ENCODE measurements at regions not wholly inside any gene's neighbourhood (a gene's known extent, or its start where the extent isn't known, plus 50 kb on each side); places are given as distances from the start of the nearest gene placed in this dataset.

- TF ChIP-seq, protein P1, sequence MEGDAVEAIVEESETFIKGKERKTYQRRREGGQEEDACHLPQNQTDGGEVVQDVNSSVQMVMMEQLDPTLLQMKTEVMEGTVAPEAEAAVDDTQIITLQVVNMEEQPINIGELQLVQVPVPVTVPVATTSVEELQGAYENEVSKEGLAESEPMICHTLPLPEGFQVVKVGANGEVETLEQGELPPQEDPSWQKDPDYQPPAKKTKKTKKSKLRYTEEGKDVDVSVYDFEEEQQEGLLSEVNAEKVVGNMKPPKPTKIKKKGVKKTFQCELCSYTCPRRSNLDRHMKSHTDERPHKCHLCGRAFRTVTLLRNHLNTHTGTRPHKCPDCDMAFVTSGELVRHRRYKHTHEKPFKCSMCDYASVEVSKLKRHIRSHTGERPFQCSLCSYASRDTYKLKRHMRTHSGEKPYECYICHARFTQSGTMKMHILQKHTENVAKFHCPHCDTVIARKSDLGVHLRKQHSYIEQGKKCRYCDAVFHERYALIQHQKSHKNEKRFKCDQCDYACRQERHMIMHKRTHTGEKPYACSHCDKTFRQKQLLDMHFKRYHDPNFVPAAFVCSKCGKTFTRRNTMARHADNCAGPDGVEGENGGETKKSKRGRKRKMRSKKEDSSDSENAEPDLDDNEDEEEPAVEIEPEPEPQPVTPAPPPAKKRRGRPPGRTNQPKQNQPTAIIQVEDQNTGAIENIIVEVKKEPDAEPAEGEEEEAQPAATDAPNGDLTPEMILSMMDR (IDR thresholded peaks at IDR 0.05; ENCODE audit: borderline replicate concordance, control extremely low read depth, extremely low read depth, insufficient read depth, missing control alignments): no peak
- in situ Hi-C loops (cut with MboI; ENCODE audit: low sequenced_read_pairs, unreplicated experiment): no loop called here
- DNase-seq (ENCODE audit: low spot score): no peak
Measured at GRCh38 chr15:61681676-61682075, 378.6 kb downstream of the VPS13C start.

DNA sequence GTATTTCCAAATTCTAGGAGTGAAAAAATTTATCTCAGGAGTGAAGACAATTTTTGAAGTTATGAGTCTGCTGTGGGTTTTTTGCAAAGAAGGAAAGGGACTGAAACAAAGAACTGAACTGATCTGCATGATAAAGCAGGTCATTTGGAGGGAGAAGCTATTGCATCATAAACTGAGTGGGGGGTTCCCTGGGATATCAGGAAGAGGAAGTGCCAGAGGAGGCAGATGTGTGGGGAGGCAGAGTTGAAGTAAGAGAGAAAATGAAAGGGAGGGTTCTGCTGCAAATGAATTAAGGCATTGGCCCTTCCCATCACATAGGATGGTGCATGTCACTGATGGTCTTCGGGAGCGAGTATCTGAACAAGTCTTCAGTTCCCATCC lies 379.2 kb downstream of the VPS13C start:
- TF ChIP-seq, protein P1 (IDR thresholded peaks at IDR 0.05; ENCODE audit: borderline replicate concordance, control extremely low read depth, extremely low read depth, insufficient read depth, missing control alignments): no peak
- DNase-seq (ENCODE audit: low spot score): no peak
- in situ Hi-C loops (cut with MboI; ENCODE audit: low sequenced_read_pairs, unreplicated experiment): no loop called here

DNA sequence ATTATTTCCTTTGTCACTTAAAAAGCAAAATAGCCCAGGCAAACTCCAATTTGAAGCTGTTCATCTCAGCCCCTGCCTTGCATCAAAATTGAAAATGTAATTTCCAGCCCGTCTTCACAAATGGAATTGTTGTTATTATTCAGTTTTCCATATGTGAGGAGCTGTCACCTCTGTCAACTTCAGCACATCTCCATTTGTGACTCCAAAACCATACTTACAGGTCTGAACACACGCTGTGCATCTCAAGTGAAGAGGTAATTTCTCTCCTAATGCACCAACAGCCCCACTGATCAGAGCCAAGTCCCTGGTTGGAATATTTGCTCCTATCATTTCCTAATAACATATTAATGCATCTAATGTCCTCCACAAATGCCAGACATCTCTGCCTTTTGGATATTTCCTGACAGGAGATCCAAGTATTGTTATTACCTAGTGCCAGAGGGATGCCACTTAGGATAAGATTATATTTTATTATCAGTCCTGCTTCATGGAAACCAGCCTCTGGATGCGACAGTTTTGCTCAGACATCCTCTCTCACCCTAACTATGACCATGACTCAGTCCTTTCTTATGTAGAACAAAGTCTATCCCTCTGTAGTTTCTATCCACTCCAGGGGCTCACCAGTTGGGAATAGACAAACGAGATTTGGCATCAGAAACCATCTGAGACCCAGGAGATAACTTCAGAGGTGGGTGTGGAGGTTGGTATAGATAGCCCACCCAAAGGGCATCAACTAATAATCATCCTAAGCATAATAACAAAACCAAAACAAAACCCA lies 379.8 kb downstream of the VPS13C start:
- no peak for DNase-seq (ENCODE audit: low spot score)
- TF ChIP-seq, protein P1 (IDR thresholded peaks at IDR 0.05; ENCODE audit: borderline replicate concordance, control extremely low read depth, extremely low read depth, insufficient read depth, missing control alignments): no peak
- in situ Hi-C loops (cut with MboI; ENCODE audit: low sequenced_read_pairs, unreplicated experiment): no loop called here

DNA sequence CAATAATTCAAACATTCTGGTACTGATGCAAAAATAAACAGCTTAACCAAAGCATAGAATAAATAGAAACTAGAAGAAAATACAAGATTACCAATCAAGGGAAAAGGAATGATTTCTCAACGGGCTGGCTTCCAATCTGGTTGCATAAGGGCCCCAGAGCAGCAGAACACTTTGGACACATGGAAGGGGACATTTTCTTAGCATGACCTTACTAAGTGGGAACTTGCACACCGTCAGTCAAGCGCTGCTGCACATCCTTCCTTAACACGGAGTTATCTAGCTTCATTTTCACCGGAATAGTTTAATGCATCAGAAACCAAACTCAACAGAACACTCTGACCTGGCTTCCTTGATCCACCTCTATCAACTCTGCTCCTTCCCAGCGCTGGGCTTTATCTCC lies 388.5 kb downstream of the VPS13C start:
- TF ChIP-seq, protein P1 (IDR thresholded peaks at IDR 0.05; ENCODE audit: borderline replicate concordance, control extremely low read depth, extremely low read depth, insufficient read depth, missing control alignments): no peak
- in situ Hi-C loops (cut with MboI; ENCODE audit: low sequenced_read_pairs, unreplicated experiment): no loop called here
- no peak for DNase-seq (ENCODE audit: low spot score)

DNA sequence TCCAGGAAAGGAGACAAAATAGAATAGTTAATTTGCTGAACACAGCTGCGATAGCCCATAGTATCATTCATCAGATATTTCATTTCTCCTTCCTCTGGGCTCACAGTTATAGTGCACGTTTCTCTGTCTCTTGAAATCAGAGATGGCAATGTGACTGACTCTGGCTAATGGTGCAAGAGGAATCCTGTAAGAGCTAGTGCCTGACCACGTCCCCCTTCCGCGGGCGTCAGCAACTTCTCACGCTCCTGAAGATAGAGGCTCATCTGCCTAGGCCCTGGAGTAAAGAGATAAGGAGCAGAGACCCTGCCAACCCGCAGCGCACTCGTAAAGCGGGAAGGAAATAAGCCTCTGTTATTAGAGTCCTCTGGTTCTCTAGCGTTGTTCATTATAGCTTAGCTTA lies 391.8 kb downstream of the VPS13C start:
- in situ Hi-C loops (cut with MboI; ENCODE audit: low sequenced_read_pairs, unreplicated experiment): no loop called here
- TF ChIP-seq, protein P1 (IDR thresholded peaks at IDR 0.05; ENCODE audit: borderline replicate concordance, control extremely low read depth, extremely low read depth, insufficient read depth, missing control alignments): no peak
- DNase-seq (ENCODE audit: low spot score): no peak

DNA sequence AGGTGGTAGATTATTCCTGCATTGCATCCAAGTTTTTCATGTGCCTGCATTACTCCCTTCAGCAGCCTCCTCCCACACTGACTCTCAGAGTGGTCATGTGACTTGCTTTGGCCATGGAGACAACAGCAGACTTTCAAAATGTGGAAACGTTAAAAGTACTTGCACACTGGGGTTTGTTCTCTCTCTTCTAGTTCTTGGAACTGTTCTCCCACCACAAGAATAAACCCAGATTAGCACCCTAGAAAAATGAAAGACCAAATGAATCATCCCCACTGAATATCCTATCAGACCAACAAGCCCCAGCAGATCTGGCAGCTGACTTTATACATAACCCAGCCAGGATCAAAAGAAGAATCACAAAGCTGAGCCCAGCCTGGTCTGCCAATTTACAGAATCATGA lies 398.5 kb downstream of the VPS13C start:
- TF ChIP-seq, protein P1 (IDR thresholded peaks at IDR 0.05; ENCODE audit: borderline replicate concordance, control extremely low read depth, extremely low read depth, insufficient read depth, missing control alignments): no peak
- DNase-seq (ENCODE audit: low spot score): no peak
- in situ Hi-C loops (cut with MboI; ENCODE audit: low sequenced_read_pairs, unreplicated experiment): no loop called here
